H1 (cell line): ENCODE measurements at regions not wholly inside any gene's neighbourhood (a gene's known extent, or its start where the extent isn't known, plus 50 kb on each side); places are given as distances from the start of the nearest gene placed in this dataset.

ENCODE experiments used
- CTCF ChIA-PET: fragments of 300-600 bp; sonication (Branson Sonifier 250); formaldehyde crosslinking; loops from one replicate; lab custom pipeline; 2021; ENCODE audit not compliant: partially characterized antibody; lab: Charles Lee
- POLR2A ChIA-PET: fragments of 300-600 bp; sonication (Branson Sonifier 250); formaldehyde crosslinking; loops from one replicate; lab custom pipeline; 2021; ENCODE audit warnings: inconsistent platforms; ENCODE audit not compliant: partially characterized antibody; lab: Charles Lee
- DNase-seq, 2 experiments: peaks; one replicate each; pipeline versions ENCODE4 v3.0.0 to v3.0.0-alpha.2; 2010 to 2022; ENCODE audit warnings: low spot score in 2 of 2, low read depth in 1 of 2, mixed read lengths in 1 of 2
- FAIRE-seq: peaks from 2 replicates; lab custom pipeline; 2011; peaks lifted over from hg19 to GRCh38; lab: Jason Lieb, UNC
- H2AFZ ChIP-seq: 2 replicates; pipeline ENCODE4 v1.8.1; 2012; ENCODE audit warnings: low read length, inconsistent platforms
- H2AK5ac ChIP-seq: 2 replicates; pipeline ENCODE4 v1.6.1; 2013; ENCODE audit warnings: low read depth, low read length
- H2BK120ac ChIP-seq: replicated peaks from 2 replicates; pipeline ENCODE3; 2013; ENCODE audit warnings: low read depth, low read length, inconsistent platforms
- H2BK12ac ChIP-seq: 2 replicates; pipeline ENCODE4 v1.6.1; 2013; ENCODE audit warnings: low read depth, low read length
- H2BK15ac ChIP-seq: 2 replicates; pipeline ENCODE4 v1.6.1; 2013; ENCODE audit warnings: low read length
- H2BK20ac ChIP-seq: 2 replicates; pipeline ENCODE4 v1.6.1; 2013; ENCODE audit warnings: low read length
- H2BK5ac ChIP-seq: 2 replicates; pipeline ENCODE4 v1.6.1; 2013; ENCODE audit warnings: low read depth, low read length
- H3K14ac ChIP-seq: 2 replicates; pipeline ENCODE4 v1.6.1; 2013; ENCODE audit warnings: inconsistent platforms; ENCODE audit not compliant: insufficient read length
- H3K18ac ChIP-seq: 2 replicates; pipeline ENCODE4 v1.6.1; 2013; ENCODE audit warnings: low read length; ENCODE audit errors: extremely low read depth
- H3K23ac ChIP-seq: 2 replicates; pipeline ENCODE4 v1.6.1; 2013; ENCODE audit warnings: inconsistent platforms; ENCODE audit not compliant: insufficient read length
- H3K23me2 ChIP-seq: 2 replicates; pipeline ENCODE4 v1.6.1; 2013; ENCODE audit warnings: low read depth, low read length
- H3K27ac ChIP-seq: 2 replicates; pipeline ENCODE4 v1.6.1; 2011; ENCODE audit warnings: low read depth, low read length, inconsistent platforms
- H3K27me3 ChIP-seq, 4 experiments: replicated peaks in 1 of 4; 1 replicate in 1 of 4; 2 replicates in 3 of 4; pipeline versions ENCODE4 v1.6.1 to v1.8.1; 2011 to 2013; ENCODE audit warnings: low read length in 3 of 4, mild to moderate bottlenecking in 3 of 4, inconsistent platforms in 2 of 4, mixed read lengths in 2 of 4, moderate library complexity in 1 of 4; ENCODE audit not compliant: control insufficient read depth in 3 of 4, insufficient read depth in 3 of 4; ENCODE audit errors: extremely low read depth in 1 of 4
- H3K36me3 ChIP-seq, 4 experiments: 2 replicates each; pipeline versions ENCODE4 v1.6.1 to v1.8.1; 2011 to 2013; ENCODE audit warnings: mild to moderate bottlenecking in 4 of 4, low read length in 3 of 4, moderate library complexity in 2 of 4, control low read depth in 1 of 4, inconsistent platforms in 1 of 4; ENCODE audit not compliant: insufficient read depth in 4 of 4, control insufficient read depth in 2 of 4
- H3K4ac ChIP-seq: replicated peaks from 2 replicates; pipeline ENCODE3; 2013; ENCODE audit warnings: low read length, low read depth, mixed read lengths, inconsistent platforms; ENCODE audit not compliant: insufficient read length
- H3K4me1 ChIP-seq, 4 experiments: replicated peaks in 1 of 4; 1 replicate in 1 of 4; 2 replicates in 3 of 4; pipeline versions ENCODE4 v1.6.1 to v1.8.1; 2011 to 2013; ENCODE audit warnings: low read length in 3 of 4, inconsistent platforms in 2 of 4, mixed read lengths in 1 of 4; ENCODE audit not compliant: insufficient read depth in 4 of 4, control insufficient read depth in 3 of 4
- H3K4me2 ChIP-seq, 2 experiments: 2 replicates each; pipeline versions ENCODE4 v1.6.1 to v1.8.1; 2011 to 2013; ENCODE audit warnings: low read depth in 2 of 2, low read length in 2 of 2, control low read depth in 1 of 2, inconsistent platforms in 1 of 2, mild to moderate bottlenecking in 1 of 2; ENCODE audit not compliant: insufficient read depth in 1 of 2
- H3K4me3 ChIP-seq, 4 experiments: fragments of 200-600, 300-600 bp in 1 of 4; sonication (generic), shearing (Covaris generic), sonication (Bioruptor Twin) in 1 of 4; 2 replicates each; pipeline versions ENCODE4 v1.5.1 to v1.8.1; 2011 to 2016; ENCODE audit warnings: low read length in 4 of 4, low read depth in 3 of 4, control low read depth in 2 of 4, inconsistent platforms in 2 of 4, mild to moderate bottlenecking in 2 of 4, mixed read lengths in 1 of 4, moderate library complexity in 1 of 4; ENCODE audit not compliant: insufficient read depth in 2 of 4; ENCODE audit errors: extremely low read depth in 1 of 4
- H3K56ac ChIP-seq: replicated peaks from 2 replicates; pipeline ENCODE3; 2013; ENCODE audit warnings: low read depth, mild to moderate bottlenecking, mixed read lengths, low read length, inconsistent platforms; ENCODE audit not compliant: insufficient read length
- H3K79me1 ChIP-seq: 2 replicates; pipeline ENCODE4 v1.6.1; 2013; ENCODE audit warnings: low read depth, low read length, control low read depth
- H3K79me2 ChIP-seq, 2 experiments: 2 replicates each; pipeline versions ENCODE4 v1.6.1 to v1.8.1; 2012 to 2013; ENCODE audit warnings: low read length in 2 of 2, mild to moderate bottlenecking in 2 of 2, inconsistent platforms in 1 of 2; ENCODE audit not compliant: insufficient read depth in 2 of 2, control insufficient read depth in 1 of 2
- H3K9ac ChIP-seq, 4 experiments: replicated peaks in 1 of 4; 1 replicate in 1 of 4; 2 replicates in 3 of 4; pipeline versions ENCODE4 v1.6.1 to v1.8.1; 2011 to 2013; ENCODE audit warnings: low read depth in 3 of 4, low read length in 3 of 4, control low read depth in 2 of 4, mild to moderate bottlenecking in 2 of 4, moderate library complexity in 2 of 4, inconsistent platforms in 1 of 4; ENCODE audit errors: extremely low read depth in 1 of 4
- H3K9me3 ChIP-seq, 2 experiments: 2 replicates each; pipeline versions ENCODE4 v1.6.1 to v1.8.1; 2012 to 2013; ENCODE audit warnings: mild to moderate bottlenecking in 2 of 2, moderate library complexity in 2 of 2, control low read depth in 1 of 2, inconsistent platforms in 1 of 2, low read depth in 1 of 2, low read length in 1 of 2, mixed read lengths in 1 of 2; ENCODE audit not compliant: insufficient read depth in 2 of 2
- H4K20me1 ChIP-seq, 2 experiments: replicated peaks in 1 of 2; 2 replicates each; pipeline versions ENCODE3 to v1.8.1; 2011 to 2013; ENCODE audit warnings: inconsistent platforms in 2 of 2, low read length in 2 of 2, mild to moderate bottlenecking in 1 of 2; ENCODE audit not compliant: insufficient read depth in 2 of 2, control insufficient read depth in 1 of 2
- H4K5ac ChIP-seq: 2 replicates; pipeline ENCODE4 v1.6.1; 2013; ENCODE audit warnings: low read length, low read depth, mixed read lengths, inconsistent platforms; ENCODE audit not compliant: insufficient read length
- H4K8ac ChIP-seq: 2 replicates; pipeline ENCODE4 v1.8.0; 2013; ENCODE audit warnings: mild to moderate bottlenecking, moderate library complexity, low read length, inconsistent platforms; ENCODE audit not compliant: insufficient read depth; ENCODE audit errors: extremely low read depth
- H4K91ac ChIP-seq: replicated peaks from 2 replicates; pipeline ENCODE3; 2013; ENCODE audit warnings: low read length, mixed read lengths, inconsistent platforms; ENCODE audit not compliant: insufficient read length
- CBX8 ChIP-seq: fragments of 300-800, 300-1000 bp; sonication (generic); IDR thresholded peaks from 2 replicates; pipeline ENCODE4 v1.7.1; 2016; ENCODE audit warnings: low read depth, low read length, borderline replicate concordance
- CHD2 ChIP-seq: IDR thresholded peaks from 2 replicates; pipeline ENCODE4 v1.6.1; 2012; ENCODE audit warnings: low read length, improper control_type of control experiment
- KDM4A ChIP-seq: IDR thresholded peaks from one replicate; pipeline ENCODE4 v1.7.1; 2012; ENCODE audit warnings: low read depth, mild to moderate bottlenecking, moderate library complexity, low read length, inconsistent platforms; ENCODE audit not compliant: severe bottlenecking
- MAX ChIP-seq: IDR thresholded peaks from 2 replicates; pipeline ENCODE4 v1.6.1; 2012; ENCODE audit warnings: inconsistent platforms
- NANOG ChIP-seq: IDR thresholded peaks from 2 replicates; pipeline ENCODE4 v1.6.1; 2011; ENCODE audit warnings: low read length, low read depth, mild to moderate bottlenecking, inconsistent platforms; ENCODE audit not compliant: insufficient read depth, poor library complexity, severe bottlenecking
- PHF8 ChIP-seq: fragments of 200-600 bp; sonication (generic); conservative IDR thresholded peaks from 2 replicates; pipeline ENCODE4 v1.7.1; 2012; ENCODE audit warnings: low read depth, mild to moderate bottlenecking, inconsistent platforms, low read length, moderate library complexity
- POU5F1 ChIP-seq: IDR thresholded peaks from 2 replicates; pipeline ENCODE4 v1.6.1; 2011; ENCODE audit warnings: low read depth, mild to moderate bottlenecking, low read length, moderate library complexity
- RBBP5 ChIP-seq: IDR thresholded peaks from 2 replicates; pipeline ENCODE4 v1.7.1; 2012; ENCODE audit warnings: low read depth, mild to moderate bottlenecking, inconsistent platforms, low read length, moderate library complexity, borderline replicate concordance
- RXRA ChIP-seq: IDR thresholded peaks from 2 replicates; pipeline ENCODE4 v1.6.1; 2011; ENCODE audit warnings: low read depth, mild to moderate bottlenecking, low read length, moderate library complexity; ENCODE audit not compliant: insufficient read depth
- SIN3A ChIP-seq, 2 experiments: IDR thresholded peaks in 1 of 2; conservative IDR thresholded peaks in 1 of 2; 2 replicates each; pipeline ENCODE4 v1.6.1; 2011 to 2012; ENCODE audit warnings: low read length in 2 of 2, improper control_type of control experiment in 1 of 2, low read depth in 1 of 2, mild to moderate bottlenecking in 1 of 2
- TBP ChIP-seq: IDR thresholded peaks from 2 replicates; pipeline ENCODE4 v1.6.1; 2011; ENCODE audit warnings: low read depth, low read length, improper control_type of control experiment
- WGBS, 2 experiments: shearing (Covaris generic) in 1 of 2; methylation state at CpG; one replicate each; pipeline versions ENCODE4 v1.1.6 to v1.1.7; 2013 to 2015; ENCODE audit warnings: low lambda C conversion rate in 2 of 2, mixed read lengths in 2 of 2, inconsistent platforms in 1 of 2, low coverage in 1 of 2, missing lambda C conversion rate in 1 of 2; ENCODE audit not compliant: insufficient replicate concordance in 2 of 2, insufficient coverage in 1 of 2, insufficient read length in 1 of 2; ENCODE audit errors: extremely low coverage in 1 of 2, missing lambda C conversion rate in 1 of 2; 5-methylcytosine and 5-hydroxymethylcytosine counted together

- 79% methylated on average over 1 of the region's 1 CpG; no CpG with 5 or more reads in 1 of the 2 experiments for WGBS, 2 experiments
- CTCF ChIA-PET: interaction anchor here (0.6 kb wide), 1 partner anchor 82 kb away, joined by 3 read pairs; no protein-coding TSS in a partner anchor
Measured at GRCh38 chr10:121322776-121323175, 275.5 kb downstream of the FGFR2 start.

More at GRCh38 chr10:121322776-121323175, 275.5 kb downstream of the FGFR2 start:
- H2BK20ac ChIP-seq: 0 out of 2 replicates have a peak overlapping the region, but pooled peaks have one; percentile 5
- no peak overlapping the region for H3K27ac ChIP-seq
- H4K20me1 ChIP-seq: no peaks in the 10 kb centered on the region
- no peaks in the 10 kb centered on the region for H3K27me3 ChIP-seq
- no peaks in the 10 kb centered on the region for H3K79me1 ChIP-seq
- H3K9me3 ChIP-seq: peaks cover 0 to 3% of the 10 kb centered on the region in 2 experiments; a peak in 1 of 4 replicates
- no peak overlapping the region for H3K18ac ChIP-seq
- no peak overlapping the region for H3K14ac ChIP-seq
- no peak overlapping the region for H2AFZ ChIP-seq
- no peaks in the 10 kb centered on the region for H3K79me2 ChIP-seq
- no peak overlapping the region; the same call in 1 of the 2 replicates for H2AK5ac ChIP-seq
- no peak overlapping the region for H2BK5ac ChIP-seq
- no peak overlapping the region for H3K4me2 ChIP-seq
- H3K4me1 ChIP-seq: peaks cover 0 to 2% (median 0%) of the 10 kb centered on the region in 4 experiments; a peak in 1 of 7 replicates
- H4K91ac ChIP-seq: no peak overlapping the region
- peak overlapping the region; percentile 56; the same call in 1 of the 2 replicates for H2BK12ac ChIP-seq
- H2BK15ac ChIP-seq: 0 out of 2 replicates have a peak overlapping the region, but pooled peaks have one; percentile 2
- no peak for FAIRE-seq
- TF ChIP-seq KDM4A: no peak
- no peak for TF ChIP-seq PHF8
- TF ChIP-seq SIN3A (conservative IDR thresholded peaks at IDR 0.05 in 1 of 2, IDR thresholded peaks at IDR 0.05 in 1 of 2; ENCODE audit: low read depth in 1 of 2, low read length in 2 of 2): no peak
- no peak for TF ChIP-seq NANOG
- no peak for TF ChIP-seq RXRA
- TF ChIP-seq POU5F1: no peak
- no peak for TF ChIP-seq RBBP5
- no peak for TF ChIP-seq CHD2
- TF ChIP-seq MAX: no peak
- no peak for TF ChIP-seq TBP
- no peak for TF ChIP-seq CBX8
- no peak overlapping the region for H4K8ac ChIP-seq
- POLR2A ChIA-PET: no interaction called here
- H3K56ac ChIP-seq: no peak overlapping the region
- no peak overlapping the region for H3K9ac ChIP-seq
- H3K4ac ChIP-seq: no peak overlapping the region
- H3K23me2 ChIP-seq: no peaks in the 10 kb centered on the region
- H3K23ac ChIP-seq: no peak overlapping the region
- DNase-seq: no peak
- no peak overlapping the region for H3K4me3 ChIP-seq
- no peak overlapping the region for H2BK120ac ChIP-seq
- H3K36me3 ChIP-seq: no peaks in the 10 kb centered on the region
- H4K5ac ChIP-seq: no peak overlapping the region
